Coronary artery (tissue), 2 donors: ENCODE measurements at regions not wholly inside any gene's neighbourhood (a gene's known extent, or its start where the extent isn't known, plus 50 kb on each side); places are given as distances from the start of the nearest gene placed in this dataset.
"Not testable (repeated sequence)": the region's sequence is repeated elsewhere in the genome, so short reads cannot be mapped to it uniquely, and the experiment has no call there.

ENCODE experiments used
- DNase-seq: peaks from one replicate; pipeline ENCODE4 v3.0.0-alpha.2; 2017; ENCODE audit warnings: low spot score
- H3K27ac ChIP-seq, 2 donors: fragments of 200-600 bp; sonication (generic); one replicate each; pipeline ENCODE4 v1.5.1; 2016 to 2019
- H3K4me3 ChIP-seq: fragments of 200-600 bp; sonication (generic); 2 replicates; pipeline ENCODE4 v1.5.1; 2016; ENCODE audit warnings: mild to moderate bottlenecking, moderate library complexity
- CTCF ChIP-seq: fragments of 200-600 bp; sonication (generic); IDR thresholded peaks from one replicate; pipeline ENCODE4 v1.5.1; 2019; ENCODE audit warnings: antibody characterized with exemption

GRCh38 chr19:30959011-30959410 lies 390.2 kb downstream of the TSHZ3 start:
- TF ChIP-seq CTCF = no peak
- no peak for DNase-seq
- Histone ChIP-seq H3K27ac (no peak overlapping the region), H3K4me3 (no peak overlapping the region)

GRCh38 chr19:30955112-30956104 lies 393.8 kb downstream of the TSHZ3 start:
- DNase-seq = no peak
- TF ChIP-seq CTCF = no peak
- no peak overlapping the region for H3K4me3 ChIP-seq
- no peak overlapping the region for H3K27ac ChIP-seq

- not testable (repeated sequence) for H3K27ac ChIP-seq, H3K4me3 ChIP-seq
- DNase-seq = peak; percentile 12
Measured at GRCh38 chr19:30944276-30944932, 404.8 kb downstream of the TSHZ3 start.

GRCh38 chr19:30943101-30943843 lies 406.0 kb downstream of the TSHZ3 start:
- peak; percentile 16 for DNase-seq
- H3K4me3 ChIP-seq = no peak overlapping the region
- H3K27ac ChIP-seq = no peak overlapping the region
- TF ChIP-seq CTCF = no peak

- DNase-seq = peak; percentile 22
- H3K27ac ChIP-seq = no peak overlapping the region
- H3K4me3 ChIP-seq = no peak overlapping the region
- TF ChIP-seq CTCF = no peak
Measured at GRCh38 chr19:30942636-30943035, 406.6 kb downstream of the TSHZ3 start.

GRCh38 chr19:30941591-30941990 lies 407.6 kb downstream of the TSHZ3 start:
- Histone ChIP-seq H3K27ac (no peak overlapping the region), H3K4me3 (no peak overlapping the region)
- no peak for TF ChIP-seq CTCF
- DNase-seq = no peak

- DNase-seq = no peak
- TF ChIP-seq CTCF = no peak
- no peak overlapping the region for H3K27ac ChIP-seq
- no peak overlapping the region for H3K4me3 ChIP-seq
Measured at GRCh38 chr19:30936276-30936675, 413.0 kb downstream of the TSHZ3 start.
